Thyroid gland (tissue), 4 donors: ENCODE measurements at regions not wholly inside any gene's neighbourhood (a gene's known extent, or its start where the extent isn't known, plus 50 kb on each side); places are given as distances from the start of the nearest gene placed in this dataset.

Experiments
- DNase-seq, 2 donors: peaks; one replicate each; pipeline ENCODE4 v3.0.0-alpha.2; 2019
- H3K27ac ChIP-seq, 3 donors: fragments of 200-600 bp; sonication (generic); 1 replicate in 2 of 3; 2 replicates in 1 of 3; pipeline ENCODE4 v1.5.1; 2016 to 2019; ENCODE audit warnings: mild to moderate bottlenecking in 1 of 3, moderate library complexity in 1 of 3
- H3K27me3 ChIP-seq: fragments of 200-600 bp; sonication (generic); one replicate; pipeline ENCODE4 v1.5.1; 2019
- H3K36me3 ChIP-seq, 2 donors: fragments of 200-600 bp; sonication (generic); one replicate each; pipeline ENCODE4 v1.5.1; 2016 to 2019
- H3K4me1 ChIP-seq, 2 donors: fragments of 200-600 bp; sonication (generic); one replicate each; pipeline ENCODE4 v1.5.1; 2017 to 2019
- H3K4me3 ChIP-seq, 3 donors: fragments of 200-600 bp; sonication (generic); replicated peaks in 1 of 3; 1 replicate in 2 of 3; 2 replicates in 1 of 3; pipeline ENCODE4 v1.5.1; 2016; ENCODE audit warnings: mild to moderate bottlenecking in 1 of 3
- H3K9me3 ChIP-seq: fragments of 200-600 bp; sonication (generic); one replicate; pipeline ENCODE4 v1.5.1; 2017
- CTCF ChIP-seq, 6 experiments: fragments of 200-600 bp in 3 of 6; fragments of 450-650 bp in 3 of 6; sonication (generic) in 3 of 6; IDR thresholded peaks; one replicate each; pipeline ENCODE4 v1.5.1; 2016 to 2019; ENCODE audit warnings: antibody characterized with exemption in 6 of 6, mild to moderate bottlenecking in 2 of 6, inconsistent platforms in 1 of 6, moderate library complexity in 1 of 6
- POLR2A ChIP-seq, 2 donors: fragments of 450-650 bp; IDR thresholded peaks; one replicate each; pipeline ENCODE4 v1.6.1; 2017; ENCODE audit warnings: antibody characterized with exemption in 2 of 2, mild to moderate bottlenecking in 2 of 2, moderate library complexity in 1 of 2
- WGBS, 2 donors: methylation state at CpG; one replicate each; pipeline ENCODE4 v1.1.5; 2017; 5-methylcytosine and 5-hydroxymethylcytosine counted together
- intact Hi-C: fragments of 100-400 bp; cut with DNase I; formaldehyde crosslinking; loops from one replicate; pipeline ENCODE4 v1.15.1; 2023

DNA sequence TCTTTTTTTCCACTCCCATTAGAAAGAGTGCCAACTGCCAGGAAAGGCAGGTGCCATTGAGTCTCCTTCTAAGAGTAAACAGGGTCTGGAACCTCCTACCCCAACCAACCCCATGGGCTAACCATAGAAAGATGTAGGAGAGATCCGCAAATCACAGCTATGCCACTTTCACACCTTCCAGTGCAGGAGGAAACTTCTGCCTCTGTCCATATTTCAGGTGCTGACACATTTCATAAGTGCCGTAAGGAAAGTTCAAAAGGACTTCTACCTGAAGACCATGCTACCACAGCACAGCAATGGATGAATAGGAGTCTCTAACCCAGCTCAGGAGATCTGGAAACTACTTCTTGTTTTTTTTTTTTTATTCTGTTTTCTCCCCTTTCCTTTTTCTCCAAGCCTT lies 145.8 kb downstream of the FBXO8 start:
- Histone ChIP-seq H3K9me3 (no peaks in the 10 kb centered on the region), H3K4me3 (no peak overlapping the region), H3K4me1 (peaks cover 0 to 7% of the 10 kb centered on the region in 2 donors), H3K27me3 (no peaks in the 10 kb centered on the region), H3K27ac (no peak overlapping the region), H3K36me3 (no peaks in the 10 kb centered on the region)
- intact Hi-C loops = no loop called here
- WGBS, 2 donors = 78 to 93% methylated on average over 2 of the region's 2 CpGs
- no peak for TF ChIP-seq CTCF (IDR thresholded peaks at IDR 0.05)
- no peak for TF ChIP-seq POLR2A (IDR thresholded peaks at IDR 0.05)
- no peak for DNase-seq

- Histone ChIP-seq H3K36me3 (no peaks in the 10 kb centered on the region), H3K4me3 (no peak overlapping the region), H3K27ac (no peak overlapping the region), H3K27me3 (no peaks in the 10 kb centered on the region), H3K9me3 (no peaks in the 10 kb centered on the region), H3K4me1 (peaks cover 0 to 5% of the 10 kb centered on the region in 2 donors)
- WGBS, 2 donors = 43 to 48% methylated on average over 12 of the region's 12 CpGs
- DNase-seq = no peak
- TF ChIP-seq POLR2A (IDR thresholded peaks at IDR 0.05) (no peak), CTCF (IDR thresholded peaks at IDR 0.05) (no peak)
- intact Hi-C loops = no loop called here
These were observed 147.5 kb downstream of the FBXO8 start for GRCh38 chr4:174135936-174136406.

DNA sequence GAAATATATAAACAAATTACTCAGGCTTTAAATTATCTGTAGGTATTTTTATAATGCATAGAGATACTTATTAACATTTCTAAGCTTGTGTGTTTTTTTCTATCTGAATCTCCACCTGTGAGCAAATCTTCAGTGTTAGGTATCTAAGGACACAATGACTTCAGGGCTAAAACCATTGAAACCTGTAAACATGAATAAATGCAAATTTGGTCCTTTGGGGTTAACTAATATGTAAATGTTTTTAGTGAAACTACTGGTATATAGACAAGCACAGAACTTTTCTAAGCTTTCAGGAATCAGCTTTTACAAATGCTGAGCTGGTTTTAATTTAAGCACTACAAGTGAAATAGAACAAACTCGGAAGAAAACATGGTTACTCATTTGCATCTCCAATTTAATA lies 147.9 kb downstream of the FBXO8 start:
- 47 to 73% methylated on average over 1 of the region's 1 CpG for WGBS, 2 donors
- intact Hi-C loops = no loop called here
- Histone ChIP-seq H3K4me3 (no peak overlapping the region), H3K9me3 (no peaks in the 10 kb centered on the region), H3K4me1 (peaks cover 0 to under 1% of the 10 kb centered on the region in 2 donors), H3K27ac (no peak overlapping the region), H3K36me3 (no peaks in the 10 kb centered on the region), H3K27me3 (no peaks in the 10 kb centered on the region)
- no peak for DNase-seq
- TF ChIP-seq CTCF (IDR thresholded peaks at IDR 0.05) (no peak), POLR2A (IDR thresholded peaks at IDR 0.05) (no peak)

- no peak for DNase-seq
- Histone ChIP-seq H3K27me3 (no peaks in the 10 kb centered on the region), H3K27ac (no peak overlapping the region), H3K4me1 (no peaks in the 10 kb centered on the region), H3K4me3 (no peak overlapping the region), H3K36me3 (no peaks in the 10 kb centered on the region), H3K9me3 (no peaks in the 10 kb centered on the region)
- WGBS, 2 donors = 93 to 96% methylated on average over 2 of the region's 2 CpGs
- no peak for TF ChIP-seq POLR2A (IDR thresholded peaks at IDR 0.05)
- no peak for TF ChIP-seq CTCF (IDR thresholded peaks at IDR 0.05)
- intact Hi-C loops = no loop called here
These were observed 149.1 kb downstream of the FBXO8 start for GRCh38 chr4:174134361-174134760.

GRCh38 chr4:174133551-174133950 lies 149.9 kb downstream of the FBXO8 start:
- 79 to 81% methylated on average over 1 of the region's 1 CpG for WGBS, 2 donors
- Histone ChIP-seq H3K27me3 (no peaks in the 10 kb centered on the region), H3K36me3 (no peaks in the 10 kb centered on the region), H3K4me3 (no peak overlapping the region), H3K27ac (no peak overlapping the region), H3K4me1 (no peaks in the 10 kb centered on the region), H3K9me3 (no peaks in the 10 kb centered on the region)
- DNase-seq = no peak
- intact Hi-C loops = no loop called here
- TF ChIP-seq POLR2A (IDR thresholded peaks at IDR 0.05) = no peak
- TF ChIP-seq CTCF (IDR thresholded peaks at IDR 0.05) = no peak
